ENCODE measurements at regions not wholly inside any gene's neighbourhood (a gene's known extent, or its start where the extent isn't known, plus 50 kb on each side); places are given as distances from the start of the nearest gene placed in this dataset.

GRCh38 chr2:58928973-58929372, 687.8 kb upstream of the FANCL start:
- Histone ChIP-seq H3K4me3 (ENCODE audit: low read length) (no peak overlapping the region), H3K27me3 (ENCODE audit: control insufficient read depth, insufficient read depth, low read length) (no peaks in the 10 kb centered on the region), H3K4me1 (ENCODE audit: control insufficient read depth, insufficient read depth, low read length) (no peaks in the 10 kb centered on the region), H3K27ac (ENCODE audit: low read depth, low read length) (no peak overlapping the region), H3K9ac (ENCODE audit: low read length) (no peak overlapping the region), H3K36me3 (ENCODE audit: control insufficient read depth, insufficient read depth, low read length) (no peaks in the 10 kb centered on the region)

GRCh38 chr2:58928391-58928790, 687.3 kb upstream of the FANCL start:
- Histone ChIP-seq H3K4me3 (ENCODE audit: low read length) (no peak overlapping the region), H3K36me3 (ENCODE audit: control insufficient read depth, insufficient read depth, low read length) (no peaks in the 10 kb centered on the region), H3K9ac (ENCODE audit: low read length) (no peak overlapping the region), H3K27ac (ENCODE audit: low read depth, low read length) (no peak overlapping the region), H3K4me1 (ENCODE audit: control insufficient read depth, insufficient read depth, low read length) (no peaks in the 10 kb centered on the region), H3K27me3 (ENCODE audit: control insufficient read depth, insufficient read depth, low read length) (no peaks in the 10 kb centered on the region)

GRCh38 chr2:58926112-58926511, 685.0 kb upstream of the FANCL start:
- Histone ChIP-seq H3K36me3 (ENCODE audit: control insufficient read depth, insufficient read depth, low read length) (no peaks in the 10 kb centered on the region), H3K4me1 (ENCODE audit: control insufficient read depth, insufficient read depth, low read length) (no peaks in the 10 kb centered on the region), H3K9ac (ENCODE audit: low read length) (no peak overlapping the region), H3K27ac (ENCODE audit: low read depth, low read length) (no peak overlapping the region), H3K27me3 (ENCODE audit: control insufficient read depth, insufficient read depth, low read length) (no peaks in the 10 kb centered on the region), H3K4me3 (ENCODE audit: low read length) (no peak overlapping the region)

- no peak overlapping the region for H3K27ac ChIP-seq (ENCODE audit: low read depth, low read length)
Measured at GRCh38 chr2:58925676-58926081, 684.6 kb upstream of the FANCL start.

GRCh38 chr2:58923869-58924268, 682.7 kb upstream of the FANCL start:
- Histone ChIP-seq H3K4me1 (ENCODE audit: control insufficient read depth, insufficient read depth, low read length) (no peaks in the 10 kb centered on the region), H3K9ac (ENCODE audit: low read length) (no peak overlapping the region), H3K27me3 (ENCODE audit: control insufficient read depth, insufficient read depth, low read length) (no peaks in the 10 kb centered on the region), H3K4me3 (ENCODE audit: low read length) (no peak overlapping the region), H3K36me3 (ENCODE audit: control insufficient read depth, insufficient read depth, low read length) (no peaks in the 10 kb centered on the region), H3K27ac (ENCODE audit: low read depth, low read length) (no peak overlapping the region)

More at GRCh38 chr2:58925676-58926081, 684.6 kb upstream of the FANCL start:
- no peak overlapping the region for H3K4me3 ChIP-seq (ENCODE audit: low read length)
- no peaks in the 10 kb centered on the region for H3K36me3 ChIP-seq (ENCODE audit: control insufficient read depth, insufficient read depth, low read length)
- H3K4me1 ChIP-seq (ENCODE audit: control insufficient read depth, insufficient read depth, low read length): no peaks in the 10 kb centered on the region
- no peak overlapping the region for H3K9ac ChIP-seq (ENCODE audit: low read length)
- no peaks in the 10 kb centered on the region for H3K27me3 ChIP-seq (ENCODE audit: control insufficient read depth, insufficient read depth, low read length)

- H3K4me1 ChIP-seq (ENCODE audit: control insufficient read depth, insufficient read depth, low read length): no peaks in the 10 kb centered on the region
- H3K4me3 ChIP-seq (ENCODE audit: low read length): no peak overlapping the region
- no peak overlapping the region for H3K9ac ChIP-seq (ENCODE audit: low read length)
- H3K36me3 ChIP-seq (ENCODE audit: control insufficient read depth, insufficient read depth, low read length): no peaks in the 10 kb centered on the region
- no peak overlapping the region for H3K27ac ChIP-seq (ENCODE audit: low read depth, low read length)
- no peaks in the 10 kb centered on the region for H3K27me3 ChIP-seq (ENCODE audit: control insufficient read depth, insufficient read depth, low read length)
Measured at GRCh38 chr2:58922245-58922644, 681.1 kb upstream of the FANCL start.

- Histone ChIP-seq H3K9ac (ENCODE audit: low read length) (no peak overlapping the region), H3K27me3 (ENCODE audit: control insufficient read depth, insufficient read depth, low read length) (no peaks in the 10 kb centered on the region), H3K36me3 (ENCODE audit: control insufficient read depth, insufficient read depth, low read length) (no peaks in the 10 kb centered on the region)
Measured at GRCh38 chr2:58921676-58922075, 680.6 kb upstream of the FANCL start.

GRCh38 chr2:58920001-58920400, 678.9 kb upstream of the FANCL start:
- Histone ChIP-seq H3K27me3 (ENCODE audit: control insufficient read depth, insufficient read depth, low read length) (no peaks in the 10 kb centered on the region), H3K27ac (ENCODE audit: low read depth, low read length) (no peak overlapping the region), H3K4me3 (ENCODE audit: low read length) (no peak overlapping the region), H3K4me1 (ENCODE audit: control insufficient read depth, insufficient read depth, low read length) (no peaks in the 10 kb centered on the region), H3K9ac (ENCODE audit: low read length) (no peak overlapping the region), H3K36me3 (ENCODE audit: control insufficient read depth, insufficient read depth, low read length) (no peaks in the 10 kb centered on the region)

More at GRCh38 chr2:58921676-58922075, 680.6 kb upstream of the FANCL start:
- H3K4me3 ChIP-seq (ENCODE audit: low read length): no peak overlapping the region
- H3K4me1 ChIP-seq (ENCODE audit: control insufficient read depth, insufficient read depth, low read length): no peaks in the 10 kb centered on the region
- H3K27ac ChIP-seq (ENCODE audit: low read depth, low read length): no peak overlapping the region

GRCh38 chr2:58919316-58919715, 678.2 kb upstream of the FANCL start:
- Histone ChIP-seq H3K27me3 (ENCODE audit: control insufficient read depth, insufficient read depth, low read length) (no peaks in the 10 kb centered on the region), H3K9ac (ENCODE audit: low read length) (no peak overlapping the region), H3K4me3 (ENCODE audit: low read length) (no peak overlapping the region), H3K27ac (ENCODE audit: low read depth, low read length) (no peak overlapping the region), H3K36me3 (ENCODE audit: control insufficient read depth, insufficient read depth, low read length) (no peaks in the 10 kb centered on the region), H3K4me1 (ENCODE audit: control insufficient read depth, insufficient read depth, low read length) (no peaks in the 10 kb centered on the region)

- Histone ChIP-seq H3K27me3 (ENCODE audit: control insufficient read depth, insufficient read depth, low read length) (no peaks in the 10 kb centered on the region), H3K4me3 (ENCODE audit: low read length) (no peak overlapping the region), H3K9ac (ENCODE audit: low read length) (no peak overlapping the region), H3K4me1 (ENCODE audit: control insufficient read depth, insufficient read depth, low read length) (no peaks in the 10 kb centered on the region), H3K27ac (ENCODE audit: low read depth, low read length) (no peak overlapping the region), H3K36me3 (ENCODE audit: control insufficient read depth, insufficient read depth, low read length) (no peaks in the 10 kb centered on the region)
Measured at GRCh38 chr2:58918141-58918540, 677.0 kb upstream of the FANCL start.

- Histone ChIP-seq H3K4me3 (ENCODE audit: low read length) (no peak overlapping the region), H3K36me3 (ENCODE audit: control insufficient read depth, insufficient read depth, low read length) (no peaks in the 10 kb centered on the region), H3K27ac (ENCODE audit: low read depth, low read length) (no peak overlapping the region), H3K27me3 (ENCODE audit: control insufficient read depth, insufficient read depth, low read length) (no peaks in the 10 kb centered on the region), H3K4me1 (ENCODE audit: control insufficient read depth, insufficient read depth, low read length) (no peaks in the 10 kb centered on the region), H3K9ac (ENCODE audit: low read length) (no peak overlapping the region)
Measured at GRCh38 chr2:58917596-58917995, 676.5 kb upstream of the FANCL start.

- H3K9ac ChIP-seq (ENCODE audit: low read length): no peak overlapping the region
- no peaks in the 10 kb centered on the region for H3K4me1 ChIP-seq (ENCODE audit: control insufficient read depth, insufficient read depth, low read length)
- no peak overlapping the region for H3K27ac ChIP-seq (ENCODE audit: low read depth, low read length)
- no peaks in the 10 kb centered on the region for H3K27me3 ChIP-seq (ENCODE audit: control insufficient read depth, insufficient read depth, low read length)
- no peak overlapping the region for H3K4me3 ChIP-seq (ENCODE audit: low read length)
- no peaks in the 10 kb centered on the region for H3K36me3 ChIP-seq (ENCODE audit: control insufficient read depth, insufficient read depth, low read length)
Measured at GRCh38 chr2:58916063-58916462, 674.9 kb upstream of the FANCL start.

- Histone ChIP-seq H3K4me1 (ENCODE audit: control insufficient read depth, insufficient read depth, low read length) (no peaks in the 10 kb centered on the region), H3K4me3 (ENCODE audit: low read length) (no peak overlapping the region), H3K36me3 (ENCODE audit: control insufficient read depth, insufficient read depth, low read length) (no peaks in the 10 kb centered on the region), H3K9ac (ENCODE audit: low read length) (no peak overlapping the region), H3K27me3 (ENCODE audit: control insufficient read depth, insufficient read depth, low read length) (no peaks in the 10 kb centered on the region), H3K27ac (ENCODE audit: low read depth, low read length) (no peak overlapping the region)
Measured at GRCh38 chr2:58914733-58915505, 673.8 kb upstream of the FANCL start.

All from rectal smooth muscle tissue (tissue), 1 donor.